ENCODE measurements at regions not wholly inside any gene's neighbourhood (a gene's known extent, or its start where the extent isn't known, plus 50 kb on each side); places are given as distances from the start of the nearest gene placed in this dataset.

DNA sequence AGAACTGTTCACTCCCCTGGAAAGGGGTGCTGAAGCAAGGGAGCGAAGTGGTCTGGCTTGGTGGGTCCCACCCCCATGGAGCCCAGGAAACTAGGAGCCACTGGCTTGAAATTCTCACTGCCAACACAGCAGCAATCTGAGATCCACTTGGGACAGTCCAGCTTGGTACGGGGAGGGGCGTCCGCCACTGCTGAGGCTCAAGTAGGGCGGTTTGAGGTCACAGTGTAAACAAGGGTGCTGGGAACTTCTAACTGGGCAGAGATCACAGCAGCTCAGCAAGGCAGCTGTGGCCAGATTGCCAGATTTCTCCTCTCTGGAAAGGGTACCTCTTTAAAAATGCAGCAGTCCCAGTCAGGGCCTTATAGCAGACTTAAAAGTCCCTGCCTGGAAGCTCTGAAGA, 53.9 kb upstream of the GALNTL6 start:
- Histone ChIP-seq H3K9me2 (ENCODE audit: low read depth, low read length) (no peaks in the 10 kb centered on the region), H3K79me2 (ENCODE audit: insufficient read depth, low read length) (no peaks in the 10 kb centered on the region), H3K9me3 (ENCODE audit: low read length) (no peaks in the 10 kb centered on the region), H3K4me3 (ENCODE audit: low read depth, low read length, poor library complexity, severe bottlenecking) (no peak overlapping the region), H3K4me1 (ENCODE audit: insufficient read depth, low read length, severe bottlenecking) (no peaks in the 10 kb centered on the region), H3K27me3 (ENCODE audit: insufficient read depth, low read length) (no peaks in the 10 kb centered on the region), H3F3A (ENCODE audit: insufficient read depth, low read length) (no peaks in the 10 kb centered on the region), H4K20me1 (ENCODE audit: insufficient read depth, low read length) (no peaks in the 10 kb centered on the region), H3K36me3 (ENCODE audit: insufficient read depth, low read length) (no peaks in the 10 kb centered on the region), H3K4me2 (ENCODE audit: low read length) (no peak overlapping the region), H3K9ac (ENCODE audit: low read length) (no peak overlapping the region), H2AFZ (ENCODE audit: low read length) (no peak overlapping the region), H3K27ac (ENCODE audit: low read depth, low read length, poor library complexity, severe bottlenecking) (no peak overlapping the region)
- no peak for TF ChIP-seq EZH2 (IDR thresholded peaks at IDR 0.05; ENCODE audit: borderline replicate concordance, low read length)
- TF ChIP-seq, protein P1, sequence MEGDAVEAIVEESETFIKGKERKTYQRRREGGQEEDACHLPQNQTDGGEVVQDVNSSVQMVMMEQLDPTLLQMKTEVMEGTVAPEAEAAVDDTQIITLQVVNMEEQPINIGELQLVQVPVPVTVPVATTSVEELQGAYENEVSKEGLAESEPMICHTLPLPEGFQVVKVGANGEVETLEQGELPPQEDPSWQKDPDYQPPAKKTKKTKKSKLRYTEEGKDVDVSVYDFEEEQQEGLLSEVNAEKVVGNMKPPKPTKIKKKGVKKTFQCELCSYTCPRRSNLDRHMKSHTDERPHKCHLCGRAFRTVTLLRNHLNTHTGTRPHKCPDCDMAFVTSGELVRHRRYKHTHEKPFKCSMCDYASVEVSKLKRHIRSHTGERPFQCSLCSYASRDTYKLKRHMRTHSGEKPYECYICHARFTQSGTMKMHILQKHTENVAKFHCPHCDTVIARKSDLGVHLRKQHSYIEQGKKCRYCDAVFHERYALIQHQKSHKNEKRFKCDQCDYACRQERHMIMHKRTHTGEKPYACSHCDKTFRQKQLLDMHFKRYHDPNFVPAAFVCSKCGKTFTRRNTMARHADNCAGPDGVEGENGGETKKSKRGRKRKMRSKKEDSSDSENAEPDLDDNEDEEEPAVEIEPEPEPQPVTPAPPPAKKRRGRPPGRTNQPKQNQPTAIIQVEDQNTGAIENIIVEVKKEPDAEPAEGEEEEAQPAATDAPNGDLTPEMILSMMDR (IDR thresholded peaks at IDR 0.05; ENCODE audit: low read length): no peak

DNA sequence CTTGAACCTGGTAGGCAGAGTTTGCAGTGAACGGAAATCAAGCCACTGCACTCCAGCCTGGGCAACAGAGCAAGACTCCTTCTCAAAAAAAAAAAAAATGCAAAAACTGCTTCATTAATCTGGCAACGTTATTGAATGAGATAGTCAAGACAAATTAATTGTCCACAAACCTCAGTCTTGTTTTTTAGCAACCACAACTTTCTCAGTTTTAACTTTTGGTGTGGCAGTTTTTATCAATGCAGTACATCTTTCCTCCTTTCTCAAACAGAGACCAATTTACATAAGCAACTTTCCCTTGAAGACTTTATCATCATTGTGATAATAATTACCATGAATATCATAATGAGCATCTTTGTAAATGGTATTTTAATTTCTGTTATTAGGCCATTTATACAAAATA, 61.7 kb upstream of the GALNTL6 start:
- H3K27me3 ChIP-seq (ENCODE audit: insufficient read depth, low read length): no peaks in the 10 kb centered on the region
- no peak overlapping the region for H3K27ac ChIP-seq (ENCODE audit: low read depth, low read length, poor library complexity, severe bottlenecking)
- no peaks in the 10 kb centered on the region for H3K9me2 ChIP-seq (ENCODE audit: low read depth, low read length)
- no peaks in the 10 kb centered on the region for H3K4me1 ChIP-seq (ENCODE audit: insufficient read depth, low read length, severe bottlenecking)
- no peak overlapping the region for H3K4me3 ChIP-seq (ENCODE audit: low read depth, low read length, poor library complexity, severe bottlenecking)
- H3F3A ChIP-seq (ENCODE audit: insufficient read depth, low read length): no peaks in the 10 kb centered on the region
- no peaks in the 10 kb centered on the region for H3K79me2 ChIP-seq (ENCODE audit: insufficient read depth, low read length)
- H2AFZ ChIP-seq (ENCODE audit: low read length): no peak overlapping the region
- TF ChIP-seq, protein P1 (IDR thresholded peaks at IDR 0.05; ENCODE audit: low read length): no peak
- TF ChIP-seq EZH2 (IDR thresholded peaks at IDR 0.05; ENCODE audit: borderline replicate concordance, low read length): no peak
- H3K9me3 ChIP-seq (ENCODE audit: low read length): no peaks in the 10 kb centered on the region
- H3K36me3 ChIP-seq (ENCODE audit: insufficient read depth, low read length): no peaks in the 10 kb centered on the region
- no peak overlapping the region for H3K9ac ChIP-seq (ENCODE audit: low read length)
- no peak overlapping the region for H3K4me2 ChIP-seq (ENCODE audit: low read length)
- no peaks in the 10 kb centered on the region for H4K20me1 ChIP-seq (ENCODE audit: insufficient read depth, low read length)

DNA sequence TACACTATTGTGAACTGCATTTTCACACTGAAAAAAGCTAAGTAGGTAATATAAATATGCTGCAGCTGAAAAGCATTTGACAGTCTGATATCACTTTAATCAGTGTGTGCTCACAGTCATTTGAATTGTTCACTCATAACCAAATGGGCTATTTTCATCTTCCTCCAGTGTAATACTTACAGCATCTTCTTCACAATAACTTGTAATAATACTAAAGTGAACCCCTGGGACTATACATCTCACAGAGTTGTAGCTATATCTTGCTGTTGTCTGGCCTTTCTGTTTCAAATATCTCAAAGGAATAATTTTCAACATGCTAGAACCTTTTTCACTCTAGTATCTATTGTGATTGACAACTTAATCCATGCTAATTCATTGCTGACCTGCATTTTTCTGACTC, 66.8 kb upstream of the GALNTL6 start:
- H3K4me1 ChIP-seq (ENCODE audit: insufficient read depth, low read length, severe bottlenecking): no peaks in the 10 kb centered on the region
- H3K9me2 ChIP-seq (ENCODE audit: low read depth, low read length): no peaks in the 10 kb centered on the region
- H4K20me1 ChIP-seq (ENCODE audit: insufficient read depth, low read length): no peaks in the 10 kb centered on the region
- H3K27ac ChIP-seq (ENCODE audit: low read depth, low read length, poor library complexity, severe bottlenecking): no peak overlapping the region
- TF ChIP-seq, protein P1 (IDR thresholded peaks at IDR 0.05; ENCODE audit: low read length): no peak
- TF ChIP-seq EZH2 (IDR thresholded peaks at IDR 0.05; ENCODE audit: borderline replicate concordance, low read length): no peak
- no peak overlapping the region for H3K9ac ChIP-seq (ENCODE audit: low read length)
- no peaks in the 10 kb centered on the region for H3K9me3 ChIP-seq (ENCODE audit: low read length)
- H3K36me3 ChIP-seq (ENCODE audit: insufficient read depth, low read length): no peaks in the 10 kb centered on the region
- no peak overlapping the region for H3K4me3 ChIP-seq (ENCODE audit: low read depth, low read length, poor library complexity, severe bottlenecking)
- H2AFZ ChIP-seq (ENCODE audit: low read length): no peak overlapping the region
- H3K79me2 ChIP-seq (ENCODE audit: insufficient read depth, low read length): no peaks in the 10 kb centered on the region
- no peaks in the 10 kb centered on the region for H3F3A ChIP-seq (ENCODE audit: insufficient read depth, low read length)
- H3K4me2 ChIP-seq (ENCODE audit: low read length): no peak overlapping the region
- no peaks in the 10 kb centered on the region for H3K27me3 ChIP-seq (ENCODE audit: insufficient read depth, low read length)

Measured in OCI-LY1 (cell line).